PC-3 (cell line): ENCODE measurements at regions not wholly inside any gene's neighbourhood (a gene's known extent, or its start where the extent isn't known, plus 50 kb on each side); places are given as distances from the start of the nearest gene placed in this dataset.

Experiments
- EZH2 ChIP-seq: fragments of 300-600 bp; sonication (generic); IDR thresholded peaks from one replicate; pipeline ENCODE4 v1.6.1; 2017; ENCODE audit warnings: antibody characterized with exemption, mild to moderate bottlenecking, low read length; ENCODE audit not compliant: unreplicated experiment
- EZH2phosphoT487 ChIP-seq: fragments of 300-600 bp; sonication (generic); IDR thresholded peaks from 2 replicates; pipeline ENCODE4 v1.6.1; 2018; ENCODE audit warnings: mild to moderate bottlenecking, antibody characterized with exemption, low read length, borderline replicate concordance
- TF ChIP-seq, protein P1 (sequence below): fragments of 300-600 bp; sonication (generic); conservative IDR thresholded peaks from 2 replicates; pipeline ENCODE4 v1.5.1; 2017; ENCODE audit warnings: antibody characterized with exemption, low read depth, mild to moderate bottlenecking, low read length

DNA sequence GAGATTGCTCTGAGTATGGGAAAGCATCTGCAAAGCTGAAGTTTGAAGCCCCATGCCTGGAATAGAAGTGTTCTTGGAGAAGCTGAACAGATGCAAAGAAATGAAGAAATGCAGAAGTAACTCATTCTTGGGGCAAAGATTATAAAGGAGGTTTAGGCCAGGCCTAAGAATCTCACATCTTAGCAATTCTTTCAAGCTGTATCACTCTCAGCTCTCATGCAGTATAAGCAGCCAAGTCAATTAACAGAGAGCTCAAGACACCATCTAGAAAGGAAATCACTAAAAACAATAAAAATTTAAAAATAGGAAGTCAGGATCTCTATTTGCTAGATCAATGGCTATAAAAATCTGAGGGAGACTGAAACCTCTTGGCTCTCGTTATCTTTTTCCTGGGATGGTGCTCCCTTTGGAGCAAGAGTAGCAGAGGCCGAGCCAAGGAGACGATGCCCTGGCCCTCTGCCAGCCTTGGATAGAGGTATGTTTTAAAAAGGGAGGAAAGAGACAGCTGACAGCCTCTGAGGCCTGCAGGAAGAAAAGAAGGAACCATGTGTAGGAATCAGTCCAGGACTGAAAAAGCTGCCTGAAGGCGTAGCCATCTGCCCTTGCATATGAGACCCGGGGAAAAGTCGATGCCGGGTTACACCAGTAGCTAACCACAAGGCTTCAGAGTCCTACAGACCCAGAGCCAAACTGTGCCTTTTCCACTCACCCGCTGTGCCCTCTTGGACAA lies 229.8 kb downstream of the BLID start:
- no peak for TF ChIP-seq EZH2phosphoT487
- no peak for TF ChIP-seq EZH2
- TF ChIP-seq, protein P1, sequence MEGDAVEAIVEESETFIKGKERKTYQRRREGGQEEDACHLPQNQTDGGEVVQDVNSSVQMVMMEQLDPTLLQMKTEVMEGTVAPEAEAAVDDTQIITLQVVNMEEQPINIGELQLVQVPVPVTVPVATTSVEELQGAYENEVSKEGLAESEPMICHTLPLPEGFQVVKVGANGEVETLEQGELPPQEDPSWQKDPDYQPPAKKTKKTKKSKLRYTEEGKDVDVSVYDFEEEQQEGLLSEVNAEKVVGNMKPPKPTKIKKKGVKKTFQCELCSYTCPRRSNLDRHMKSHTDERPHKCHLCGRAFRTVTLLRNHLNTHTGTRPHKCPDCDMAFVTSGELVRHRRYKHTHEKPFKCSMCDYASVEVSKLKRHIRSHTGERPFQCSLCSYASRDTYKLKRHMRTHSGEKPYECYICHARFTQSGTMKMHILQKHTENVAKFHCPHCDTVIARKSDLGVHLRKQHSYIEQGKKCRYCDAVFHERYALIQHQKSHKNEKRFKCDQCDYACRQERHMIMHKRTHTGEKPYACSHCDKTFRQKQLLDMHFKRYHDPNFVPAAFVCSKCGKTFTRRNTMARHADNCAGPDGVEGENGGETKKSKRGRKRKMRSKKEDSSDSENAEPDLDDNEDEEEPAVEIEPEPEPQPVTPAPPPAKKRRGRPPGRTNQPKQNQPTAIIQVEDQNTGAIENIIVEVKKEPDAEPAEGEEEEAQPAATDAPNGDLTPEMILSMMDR: no peak
